ENCODE measurements at regions not wholly inside any gene's neighbourhood (a gene's known extent, or its start where the extent isn't known, plus 50 kb on each side); places are given as distances from the start of the nearest gene placed in this dataset.
"Not testable (repeated sequence)": the region's sequence is repeated elsewhere in the genome, so short reads cannot be mapped to it uniquely, and the experiment has no call there.

DNA sequence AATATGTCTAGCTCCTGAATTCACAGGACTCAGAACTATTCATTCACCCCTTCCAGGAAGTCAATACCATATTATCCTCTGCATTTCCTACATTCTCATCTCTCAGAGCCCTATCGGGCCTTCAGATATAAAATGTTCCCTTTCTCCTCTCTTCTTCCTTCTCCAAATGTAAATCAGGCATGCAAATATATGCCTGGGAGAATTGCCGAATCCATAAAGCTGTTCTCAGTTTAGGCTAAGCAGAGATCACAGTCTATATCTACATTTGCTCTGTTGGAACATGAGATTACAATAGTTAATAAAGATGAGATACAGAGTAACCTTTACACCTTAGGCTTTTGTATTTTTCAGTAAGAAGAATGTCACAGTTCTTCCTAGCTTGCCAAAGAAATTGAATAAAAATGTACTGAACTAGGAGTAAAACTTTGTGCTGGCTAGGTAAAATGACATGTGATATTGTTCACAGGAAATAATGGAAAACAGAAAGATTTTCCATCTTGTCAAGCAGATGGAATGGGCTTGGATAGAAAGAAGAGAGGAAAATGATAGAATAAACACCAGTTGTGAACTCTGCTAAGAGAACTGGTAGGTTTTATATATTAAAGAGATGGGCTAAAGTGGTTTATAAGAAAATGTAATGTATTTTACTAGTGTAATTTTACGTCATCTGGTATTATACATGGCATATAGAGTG is 161.5 kb downstream of the NRIP1 start:
- no peak for DNase-seq

DNA sequence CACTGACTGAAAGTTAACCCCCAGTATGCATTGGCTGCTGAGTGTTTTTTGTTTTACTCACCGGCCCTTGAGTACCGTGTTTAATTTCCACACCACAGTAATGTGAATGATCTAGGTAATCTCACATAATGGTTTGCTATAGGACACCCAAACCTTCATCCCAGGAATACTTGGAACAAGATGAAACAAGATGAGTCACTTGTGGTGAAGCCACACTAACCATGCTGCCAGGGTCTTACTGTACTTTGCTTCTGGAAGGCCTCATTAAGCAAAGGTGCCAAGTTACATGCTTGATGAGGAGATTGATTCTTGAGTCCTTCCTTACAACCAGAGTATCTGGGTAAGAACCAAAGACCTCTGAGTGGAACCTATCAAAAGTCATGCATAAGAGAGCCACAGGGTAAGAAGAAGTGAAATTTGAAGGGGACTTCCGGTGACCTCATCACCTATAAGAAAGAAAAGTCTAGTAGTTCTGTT is 163.3 kb downstream of the NRIP1 start:
- no peak for DNase-seq

GRCh38 chr21:14900611-14901010 is 164.2 kb downstream of the NRIP1 start:
- no peak for DNase-seq

GRCh38 chr21:14900058-14900457 is 164.7 kb downstream of the NRIP1 start:
- no peak for DNase-seq

DNA sequence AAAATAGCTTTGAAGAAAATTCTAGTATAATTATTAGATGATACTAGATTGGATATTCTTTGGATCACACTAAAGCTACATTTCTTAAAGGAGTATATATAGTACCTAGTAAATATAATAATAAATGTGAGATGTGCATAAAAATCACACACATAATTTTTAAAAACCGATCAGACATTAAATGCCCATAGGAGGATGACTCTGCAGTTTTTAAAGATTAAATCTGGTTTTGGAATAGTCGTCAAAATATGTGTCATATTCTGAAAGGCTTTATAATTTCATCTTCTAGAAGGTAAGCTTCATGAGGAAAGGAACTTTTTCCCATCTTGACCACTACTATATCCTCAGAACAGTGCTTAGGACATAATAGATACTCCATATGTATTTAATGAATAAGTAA is 169.0 kb downstream of the NRIP1 start:
- DNase-seq = no peak

- DNase-seq = no peak
These were observed 174.7 kb downstream of the NRIP1 start for GRCh38 chr21:14890141-14890540.

DNA sequence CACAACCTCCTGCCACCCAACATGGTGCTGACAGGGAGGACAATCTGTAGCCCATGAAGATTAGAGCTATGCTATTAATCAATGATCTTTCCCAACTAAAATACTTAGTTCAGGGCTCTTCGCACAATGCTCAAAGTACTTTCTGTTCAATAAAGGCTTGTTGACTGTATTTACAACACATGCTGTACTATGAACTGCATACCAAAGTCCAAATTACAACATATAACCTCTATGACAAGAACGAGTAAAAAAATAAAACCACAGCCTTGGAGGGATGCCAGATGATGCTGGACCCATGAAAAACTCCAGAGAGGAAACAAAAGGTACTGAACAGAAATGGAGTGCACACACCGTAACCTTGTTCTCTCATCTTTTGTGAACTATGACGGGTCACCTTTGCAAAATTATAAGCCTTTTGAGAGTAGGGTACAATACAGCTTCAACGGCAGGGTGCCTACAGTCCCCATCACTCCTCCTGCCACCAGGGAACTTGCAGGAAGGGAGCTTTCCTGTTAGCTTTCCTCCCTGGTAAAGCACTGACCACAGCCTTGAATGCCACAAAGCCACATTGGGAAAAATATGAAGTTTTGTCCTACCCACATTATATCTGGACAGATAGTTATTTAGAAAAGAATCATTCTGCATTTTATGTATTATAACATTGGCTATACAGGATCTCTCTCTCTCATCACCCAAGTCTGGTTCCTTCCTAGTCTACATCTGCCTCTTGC is 175.6 kb downstream of the NRIP1 start:
- DNase-seq = no peak

- no peak for DNase-seq
These were observed 176.6 kb downstream of the NRIP1 start for GRCh38 chr21:14888202-14888601.

GRCh38 chr21:14886001-14886400 is 178.8 kb downstream of the NRIP1 start:
- no peak for DNase-seq

DNA sequence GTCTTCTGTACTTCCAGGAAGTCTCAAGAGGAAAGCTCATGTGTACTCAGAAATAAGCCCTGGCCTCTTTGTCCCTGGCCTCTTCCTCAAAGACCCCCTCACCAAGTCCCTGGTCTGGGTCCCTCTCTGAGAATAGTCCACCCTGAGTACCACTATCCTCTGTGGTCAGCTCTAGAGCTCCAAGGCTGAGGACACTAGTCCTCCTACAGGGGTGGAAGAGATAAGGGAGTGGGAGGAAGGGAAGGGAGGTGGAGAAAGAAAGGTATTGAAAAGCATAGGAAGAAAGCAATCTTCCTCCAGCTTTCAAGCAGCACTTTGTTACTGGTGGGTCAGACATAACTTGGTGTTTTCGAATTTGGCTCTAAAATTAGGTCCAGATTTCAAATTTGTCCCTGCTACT is 181.4 kb downstream of the NRIP1 start:
- DNase-seq = no peak

GRCh38 chr21:14882545-14882944 is 182.3 kb downstream of the NRIP1 start:
- DNase-seq = not testable (repeated sequence)

DNA sequence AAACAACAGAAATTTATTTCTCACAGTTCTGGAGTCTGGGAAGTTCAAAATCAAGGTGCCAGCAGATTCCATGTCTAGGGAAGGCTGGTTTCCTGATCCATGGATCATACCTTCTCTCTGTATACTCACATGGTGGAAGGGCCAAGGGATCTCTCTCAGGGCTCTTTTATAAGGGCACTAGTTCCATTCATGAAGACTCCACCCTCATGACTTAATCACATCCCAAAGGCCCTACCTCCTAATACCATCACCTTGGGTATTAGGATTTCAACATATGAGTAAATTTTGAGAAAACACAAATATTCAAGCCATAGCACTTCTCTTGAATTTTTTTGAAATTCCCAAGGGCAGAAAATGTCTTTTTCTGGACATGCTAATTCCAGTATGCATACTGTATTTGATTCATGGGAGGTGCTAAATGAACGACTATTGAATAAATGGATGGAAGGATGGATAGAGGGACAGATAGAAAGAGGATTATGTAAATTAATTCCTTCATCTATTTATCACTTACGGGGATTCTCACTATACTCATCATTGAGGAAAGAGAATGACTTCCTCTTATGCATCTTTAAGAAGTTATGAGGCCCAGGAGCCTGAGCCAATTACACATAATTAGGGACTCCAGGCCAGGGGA is 182.8 kb downstream of the NRIP1 start:
- no peak for DNase-seq

DNA sequence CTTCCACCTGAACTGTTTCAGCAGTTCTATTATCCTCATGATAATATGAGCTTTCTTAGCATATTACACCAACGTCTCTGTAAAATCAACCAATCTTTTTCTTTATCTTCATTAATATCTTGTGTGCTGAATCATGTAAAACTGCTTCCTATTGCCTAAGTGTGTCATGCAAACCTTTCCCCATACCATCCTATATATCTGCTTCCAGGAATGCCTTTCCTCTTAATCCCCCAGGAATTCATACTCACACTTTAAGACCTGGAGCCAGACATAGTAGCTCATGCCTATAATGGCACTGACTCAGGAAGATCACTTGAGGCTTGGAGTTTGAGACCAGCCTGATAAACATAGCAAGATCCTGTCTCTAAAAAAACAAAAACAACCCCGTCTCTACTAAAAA is 183.9 kb downstream of the NRIP1 start:
- no peak for DNase-seq

GRCh38 chr21:14879458-14879857 is 185.3 kb downstream of the NRIP1 start:
- DNase-seq = no peak

- DNase-seq = no peak
These were observed 185.8 kb downstream of the NRIP1 start for GRCh38 chr21:14878971-14879370.

DNA sequence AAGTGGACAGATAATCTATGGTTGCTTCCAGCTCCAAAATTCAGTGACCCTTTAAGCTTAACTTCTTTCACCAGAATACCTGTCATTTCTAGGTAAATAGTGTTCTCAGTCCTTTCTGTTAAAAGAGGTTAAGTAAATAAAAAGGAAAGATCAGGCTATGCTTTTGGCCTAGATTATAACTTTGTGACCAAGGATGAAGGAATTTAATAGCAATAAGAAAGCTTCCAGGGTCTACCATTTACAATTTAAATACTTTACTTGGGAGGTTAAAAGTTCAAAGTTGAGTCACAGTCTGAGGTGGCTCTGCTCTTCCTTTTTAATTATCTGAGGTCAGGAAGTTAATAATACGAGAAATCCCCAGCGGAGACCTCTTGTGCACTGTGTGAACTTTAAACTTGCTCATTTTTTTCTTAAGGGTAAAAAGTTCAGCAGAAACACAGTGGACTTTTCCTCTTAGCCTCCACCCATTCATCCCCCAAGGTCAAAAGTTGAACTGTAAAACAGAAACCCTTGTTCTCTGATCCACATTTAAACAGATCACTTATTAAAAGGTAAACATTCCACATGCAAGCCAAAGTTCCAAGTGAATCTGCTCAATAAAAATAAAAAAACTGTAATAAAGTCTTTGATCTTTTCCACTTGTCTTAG is 187.1 kb downstream of the NRIP1 start:
- DNase-seq = no peak

DNA sequence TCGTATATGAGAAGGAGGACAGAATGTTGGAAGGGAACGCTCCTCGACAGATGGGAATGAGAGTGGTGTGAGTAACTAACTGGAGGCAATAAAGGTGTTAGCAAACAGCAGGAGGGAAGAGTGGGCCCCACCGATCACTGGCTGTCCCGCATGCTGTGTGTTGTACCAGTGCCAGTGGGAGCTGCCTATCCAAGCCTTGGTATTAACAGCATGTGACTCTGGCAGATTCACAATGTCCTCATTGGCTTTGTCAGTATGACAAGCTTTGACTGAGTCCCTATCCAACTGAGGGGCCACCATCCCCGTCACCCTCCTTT is 188.3 kb downstream of the NRIP1 start:
- DNase-seq = no peak

GRCh38 chr21:14875704-14876523 is 188.9 kb downstream of the NRIP1 start:
- no peak for DNase-seq

DNA sequence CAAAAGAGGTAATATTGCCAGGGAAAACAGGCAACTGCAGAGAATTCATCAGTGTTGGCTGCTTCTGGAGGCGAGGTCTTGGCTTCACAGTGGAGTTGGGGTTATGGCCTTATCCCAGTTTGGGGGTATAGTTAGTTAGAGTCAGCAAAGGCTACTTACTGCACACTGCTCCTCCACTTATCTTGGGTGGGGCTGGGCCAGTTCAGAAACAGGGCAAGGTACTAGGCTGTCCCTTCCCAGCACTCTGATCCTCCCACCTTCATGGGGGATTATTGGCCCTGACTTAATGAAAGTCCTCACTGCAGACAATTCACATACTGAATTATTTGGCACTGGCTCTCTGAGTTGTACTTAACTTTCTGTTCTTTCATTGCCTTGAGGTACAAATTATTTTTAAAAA is 189.6 kb downstream of the NRIP1 start:
- DNase-seq = no peak

DNA sequence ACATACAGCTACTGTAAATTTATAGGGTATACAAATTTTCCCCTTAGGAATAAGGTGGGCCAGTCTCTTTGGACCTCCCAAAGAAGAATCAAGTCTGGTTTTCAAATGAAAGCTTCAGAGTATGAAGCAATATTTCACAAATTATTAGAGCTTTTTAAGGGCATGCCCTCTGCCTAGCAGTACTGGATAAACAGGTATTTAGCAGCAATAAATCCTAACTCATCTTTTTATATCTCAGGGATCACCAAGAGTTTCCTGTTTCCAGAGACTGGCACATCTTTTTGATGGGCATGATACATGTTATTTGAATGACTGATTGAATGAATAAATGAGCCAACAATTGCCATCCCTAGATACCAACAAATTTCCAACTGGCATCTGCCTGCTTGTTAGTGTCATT is 190.4 kb downstream of the NRIP1 start:
- no peak for DNase-seq

GRCh38 chr21:14871861-14872260 is 192.9 kb downstream of the NRIP1 start:
- no peak for DNase-seq

- DNase-seq = no peak
These were observed 194.0 kb downstream of the NRIP1 start for GRCh38 chr21:14870853-14871149.

All from SIG-M5 (cell line).